Fibroblast of villous mesenchyme (primary cell): ENCODE measurements at regions not wholly inside any gene's neighbourhood (a gene's known extent, or its start where the extent isn't known, plus 50 kb on each side); places are given as distances from the start of the nearest gene placed in this dataset.
"Not testable (repeated sequence)": the region's sequence is repeated elsewhere in the genome, so short reads cannot be mapped to it uniquely, and the experiment has no call there.

Experiments
- DNase-seq: peaks from one replicate; pipeline ENCODE4 v3.0.0-alpha.2; 2010; ENCODE audit warnings: low read depth
- H3K4me3 ChIP-seq: 2 replicates; pipeline ENCODE4 v1.5.1; 2011; ENCODE audit warnings: low read depth, mild to moderate bottlenecking, low read length
- TF ChIP-seq, protein P1 (sequence below): IDR thresholded peaks from 2 replicates; pipeline ENCODE4 v1.5.1; 2012; ENCODE audit warnings: low read depth, mild to moderate bottlenecking, low read length; ENCODE audit not compliant: insufficient read depth

DNA sequence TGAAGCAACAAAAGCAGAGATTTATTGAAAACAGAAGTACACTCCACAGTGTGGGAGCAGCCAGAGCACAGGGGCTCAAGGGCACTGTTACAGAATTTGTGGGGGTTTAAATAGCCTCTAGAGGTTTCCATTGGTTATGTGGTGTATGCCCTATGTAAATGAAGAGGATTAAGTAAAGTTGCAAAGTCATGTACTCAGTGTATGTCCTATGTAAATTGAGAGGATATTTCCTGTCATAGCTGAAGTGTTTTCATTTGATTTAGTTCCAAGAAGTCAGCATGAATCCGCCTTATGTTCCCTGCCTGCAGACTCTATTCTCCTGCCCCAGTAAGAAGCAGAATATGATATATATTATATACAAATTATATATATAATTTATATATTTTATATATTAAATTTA, 966.0 kb upstream of the COX7C start:
- H3K4me3 ChIP-seq, result no peak overlapping the region
- no peak for DNase-seq
- TF ChIP-seq, protein P1, sequence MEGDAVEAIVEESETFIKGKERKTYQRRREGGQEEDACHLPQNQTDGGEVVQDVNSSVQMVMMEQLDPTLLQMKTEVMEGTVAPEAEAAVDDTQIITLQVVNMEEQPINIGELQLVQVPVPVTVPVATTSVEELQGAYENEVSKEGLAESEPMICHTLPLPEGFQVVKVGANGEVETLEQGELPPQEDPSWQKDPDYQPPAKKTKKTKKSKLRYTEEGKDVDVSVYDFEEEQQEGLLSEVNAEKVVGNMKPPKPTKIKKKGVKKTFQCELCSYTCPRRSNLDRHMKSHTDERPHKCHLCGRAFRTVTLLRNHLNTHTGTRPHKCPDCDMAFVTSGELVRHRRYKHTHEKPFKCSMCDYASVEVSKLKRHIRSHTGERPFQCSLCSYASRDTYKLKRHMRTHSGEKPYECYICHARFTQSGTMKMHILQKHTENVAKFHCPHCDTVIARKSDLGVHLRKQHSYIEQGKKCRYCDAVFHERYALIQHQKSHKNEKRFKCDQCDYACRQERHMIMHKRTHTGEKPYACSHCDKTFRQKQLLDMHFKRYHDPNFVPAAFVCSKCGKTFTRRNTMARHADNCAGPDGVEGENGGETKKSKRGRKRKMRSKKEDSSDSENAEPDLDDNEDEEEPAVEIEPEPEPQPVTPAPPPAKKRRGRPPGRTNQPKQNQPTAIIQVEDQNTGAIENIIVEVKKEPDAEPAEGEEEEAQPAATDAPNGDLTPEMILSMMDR, result no peak

DNA sequence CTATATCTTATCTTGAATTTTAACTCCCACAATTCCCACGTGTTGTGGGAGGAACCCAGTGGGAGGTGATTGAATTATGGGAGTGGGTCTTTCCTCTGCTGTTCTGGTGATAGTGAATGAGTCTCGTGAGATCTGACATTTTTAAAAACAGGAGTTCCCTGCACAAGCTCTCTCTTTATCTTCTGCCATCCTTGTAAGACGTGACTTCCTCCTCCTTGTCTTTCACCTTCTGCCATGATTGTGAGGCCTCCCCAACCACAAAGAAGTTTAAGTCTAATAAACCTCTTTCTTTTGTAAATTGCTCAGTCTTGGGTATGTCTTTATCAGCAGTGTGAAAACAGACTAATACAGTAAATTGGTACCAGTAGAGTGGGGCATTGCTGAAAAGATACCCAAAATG, 963.6 kb upstream of the COX7C start:
- not testable (repeated sequence) for DNase-seq, H3K4me3 ChIP-seq

DNA sequence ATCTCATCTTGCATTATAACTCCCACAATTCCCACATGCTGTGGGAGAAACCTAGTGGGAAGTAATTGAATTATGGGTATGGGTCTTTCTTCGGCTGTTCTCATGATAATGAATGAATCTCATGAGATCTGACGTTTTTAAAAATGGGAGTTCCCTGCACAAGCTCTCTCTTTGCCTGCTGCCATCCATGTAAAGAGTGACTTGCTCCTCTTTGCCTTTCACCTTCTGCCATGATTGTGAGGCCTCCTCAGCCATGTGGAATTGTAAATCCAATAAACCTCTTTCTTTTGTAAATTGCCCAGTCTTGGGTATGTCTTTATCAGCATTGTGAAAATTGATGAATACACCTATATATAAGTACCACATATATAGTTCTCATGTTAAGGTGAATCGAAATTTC, 961.7 kb upstream of the COX7C start:
- H3K4me3 ChIP-seq, result no peak overlapping the region
- TF ChIP-seq, protein P1, result no peak
- DNase-seq, result no peak

DNA sequence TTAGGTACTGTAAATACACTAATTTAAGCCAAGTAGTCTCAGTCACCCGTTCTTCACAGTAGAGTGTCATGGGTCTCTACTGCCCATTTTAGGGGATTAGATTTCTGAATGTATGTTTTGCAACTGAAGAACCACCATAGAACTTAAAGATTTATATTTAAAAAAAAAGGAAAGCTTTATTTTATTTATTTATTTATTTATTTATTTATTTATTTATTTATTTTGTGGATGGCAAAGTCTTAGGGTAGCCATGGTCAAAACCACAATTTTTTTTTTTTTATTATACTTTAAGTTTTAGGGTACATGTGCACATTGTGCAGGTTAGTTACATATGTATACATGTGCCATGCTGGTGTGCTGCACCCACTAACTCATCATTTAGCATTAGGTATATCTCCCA, 960.4 kb upstream of the COX7C start:
- not testable (repeated sequence) for DNase-seq

DNA sequence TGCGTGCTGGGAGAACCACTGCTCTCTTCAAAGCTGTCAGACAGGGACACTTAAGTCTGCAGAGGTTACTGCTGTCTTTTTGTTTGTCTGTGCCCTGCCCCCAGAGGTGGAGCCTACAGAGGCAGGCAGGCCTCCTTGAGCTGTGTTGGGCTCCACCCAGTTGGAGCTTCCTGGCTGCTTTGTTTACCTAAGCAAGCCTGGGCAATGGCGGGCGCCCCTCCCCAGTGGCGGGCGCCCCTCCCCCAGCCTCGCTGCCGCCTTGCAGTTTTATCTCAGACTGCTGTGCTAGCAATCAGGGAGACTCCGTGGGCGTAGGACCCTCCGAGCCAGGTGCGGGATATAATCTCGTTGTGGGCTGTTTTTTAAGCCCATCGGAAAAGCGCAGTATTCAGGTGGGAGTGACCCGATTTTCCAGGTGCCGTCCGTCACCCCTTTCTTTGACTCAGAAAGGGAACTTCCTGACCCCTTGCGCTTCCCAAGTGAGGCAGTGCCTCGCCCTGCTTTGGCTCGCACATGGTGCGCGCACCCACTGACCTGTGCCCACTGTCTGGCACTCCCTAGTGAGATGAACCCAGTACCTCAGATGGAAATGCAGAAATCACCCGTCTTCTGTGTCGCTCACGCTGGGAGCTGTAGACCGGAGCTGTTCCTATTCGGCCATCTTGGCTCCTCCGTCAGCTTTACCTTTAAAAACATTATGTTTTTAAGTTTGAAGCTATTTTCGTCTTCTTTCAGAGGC, 954.6 kb upstream of the COX7C start:
- not testable (repeated sequence) for DNase-seq, H3K4me3 ChIP-seq

More for the DNA sequence above, 960.4 kb upstream of the COX7C start:
- H3K4me3 ChIP-seq, result not testable (repeated sequence)

DNA sequence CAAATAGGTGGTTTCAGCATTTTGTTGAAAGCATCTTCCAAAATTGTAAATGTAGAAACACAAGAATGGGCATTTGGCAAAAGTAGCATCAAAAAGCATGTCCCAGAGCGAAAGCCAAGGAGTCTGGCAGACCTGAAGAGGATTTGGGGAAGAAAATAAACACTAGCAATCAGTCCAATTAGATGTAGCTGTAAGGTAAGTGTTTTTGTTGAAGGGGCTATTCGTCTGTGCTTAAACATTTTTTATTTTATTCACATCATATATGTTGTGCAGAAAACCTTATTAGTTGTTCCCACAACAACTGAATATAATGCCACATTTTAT, 954.1 kb upstream of the COX7C start:
- no peak for DNase-seq
- H3K4me3 ChIP-seq, result no peak overlapping the region
- TF ChIP-seq, protein P1, result no peak

DNA sequence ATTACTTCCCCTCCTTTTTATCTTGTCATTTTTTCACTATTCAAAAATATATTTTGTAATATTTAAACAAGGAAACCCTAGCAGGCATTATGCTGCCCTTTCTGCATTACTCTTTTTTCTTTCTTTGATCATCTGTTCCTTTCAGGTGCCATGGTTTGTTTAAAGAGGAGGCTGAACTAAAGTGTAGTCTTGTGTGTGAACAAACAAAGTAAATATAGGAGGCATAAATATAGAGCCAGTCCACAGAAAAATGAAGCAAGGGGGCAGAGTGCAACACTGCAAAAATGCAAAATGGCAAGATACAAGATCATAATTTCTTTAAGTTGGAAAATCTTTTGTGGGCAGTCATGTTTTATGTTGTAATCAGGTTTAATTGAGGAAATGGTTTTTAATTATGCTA, 947.3 kb upstream of the COX7C start:
- TF ChIP-seq, protein P1, result no peak
- no peak overlapping the region for H3K4me3 ChIP-seq
- no peak for DNase-seq

DNA sequence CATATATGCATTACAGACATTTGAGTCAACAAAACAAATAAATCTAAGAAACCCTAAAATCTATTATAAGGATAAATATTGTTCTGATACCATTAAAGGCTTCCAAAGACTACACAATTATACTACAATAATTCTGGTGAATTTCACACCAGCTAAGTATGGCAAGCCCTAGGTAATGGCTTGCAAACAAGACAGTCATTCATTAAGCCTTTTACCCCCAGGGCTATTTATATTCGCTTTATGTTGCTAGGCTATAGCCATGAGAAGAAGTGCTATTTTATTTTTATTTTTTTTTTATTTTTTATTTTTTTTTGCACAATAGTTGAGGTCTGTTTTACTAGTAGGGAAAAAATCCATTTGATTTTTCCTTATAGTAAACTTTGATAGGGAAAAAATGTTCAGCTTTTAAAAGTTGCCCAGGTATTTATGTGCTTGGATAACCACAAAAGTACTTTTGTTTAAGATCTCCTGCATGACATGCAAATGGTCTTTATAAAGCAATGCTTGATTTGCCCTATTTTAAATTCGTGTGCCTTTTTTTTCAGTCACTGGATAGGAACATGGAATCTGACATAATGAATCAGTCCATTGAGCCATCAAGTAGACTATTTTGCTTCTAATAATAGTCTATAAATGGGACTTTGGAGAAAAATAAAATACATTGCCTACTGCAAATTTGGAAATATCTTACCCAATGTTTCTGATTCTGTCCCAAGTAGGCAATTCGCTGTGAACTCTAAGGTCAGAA, 946.3 kb upstream of the COX7C start:
- H3K4me3 ChIP-seq, result no peak overlapping the region
- TF ChIP-seq, protein P1, result no peak
- DNase-seq, result no peak
